Peyer's patch (tissue), 4 donors: ENCODE measurements at regions not wholly inside any gene's neighbourhood (a gene's known extent, or its start where the extent isn't known, plus 50 kb on each side); places are given as distances from the start of the nearest gene placed in this dataset.

Source experiments
- POLR2A ChIP-seq, 2 donors: fragments of 450-650 bp; IDR thresholded peaks; one replicate each; pipeline ENCODE4 v1.5.1; 2017; ENCODE audit warnings: antibody characterized with exemption in 2 of 2, mild to moderate bottlenecking in 2 of 2, moderate library complexity in 2 of 2
- TF ChIP-seq, protein P1 (sequence below), 6 experiments: fragments of 450-650 bp in 4 of 6; fragments of 200-600 bp in 2 of 6; sonication (generic) in 1 of 6; IDR thresholded peaks; one replicate each; pipeline ENCODE4 v1.5.1; 2017 to 2019; ENCODE audit warnings: antibody characterized with exemption in 6 of 6, mild to moderate bottlenecking in 3 of 6, moderate library complexity in 1 of 6

DNA sequence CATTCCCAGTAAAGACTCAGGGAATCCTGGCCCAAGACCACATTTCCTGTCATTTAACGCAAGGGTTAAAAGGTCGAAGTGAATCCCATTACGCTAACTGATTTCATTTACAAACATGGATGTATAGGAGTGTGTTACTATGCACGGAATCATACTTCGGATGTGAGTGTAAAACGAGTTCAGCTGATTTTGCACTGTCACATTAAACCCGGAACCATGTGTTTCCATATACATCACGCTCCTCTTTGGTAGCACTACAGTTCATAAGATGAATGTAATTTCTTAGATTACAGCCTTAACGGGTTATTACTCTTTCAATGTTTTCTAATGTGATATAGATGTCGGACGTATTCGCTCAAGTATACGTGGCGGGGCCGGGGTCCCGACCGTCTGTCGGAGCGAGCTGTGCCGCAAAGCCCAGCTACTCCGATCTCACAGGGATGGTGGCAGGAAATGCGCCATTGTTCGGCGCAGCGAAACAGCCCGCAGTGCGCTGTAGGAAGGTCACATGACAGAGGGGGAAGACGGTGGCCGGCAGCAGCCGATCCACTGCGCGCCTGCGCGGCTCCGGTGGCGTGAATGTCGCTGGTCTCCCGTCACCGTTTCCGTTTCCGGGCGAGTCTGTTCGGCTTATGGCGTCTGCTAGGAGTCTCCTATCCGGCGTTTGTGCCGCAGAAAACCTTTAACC, 97.3 kb downstream of the NPAP1 start:
- TF ChIP-seq POLR2A (IDR thresholded peaks at IDR 0.05) = no peak
- TF ChIP-seq, protein P1, sequence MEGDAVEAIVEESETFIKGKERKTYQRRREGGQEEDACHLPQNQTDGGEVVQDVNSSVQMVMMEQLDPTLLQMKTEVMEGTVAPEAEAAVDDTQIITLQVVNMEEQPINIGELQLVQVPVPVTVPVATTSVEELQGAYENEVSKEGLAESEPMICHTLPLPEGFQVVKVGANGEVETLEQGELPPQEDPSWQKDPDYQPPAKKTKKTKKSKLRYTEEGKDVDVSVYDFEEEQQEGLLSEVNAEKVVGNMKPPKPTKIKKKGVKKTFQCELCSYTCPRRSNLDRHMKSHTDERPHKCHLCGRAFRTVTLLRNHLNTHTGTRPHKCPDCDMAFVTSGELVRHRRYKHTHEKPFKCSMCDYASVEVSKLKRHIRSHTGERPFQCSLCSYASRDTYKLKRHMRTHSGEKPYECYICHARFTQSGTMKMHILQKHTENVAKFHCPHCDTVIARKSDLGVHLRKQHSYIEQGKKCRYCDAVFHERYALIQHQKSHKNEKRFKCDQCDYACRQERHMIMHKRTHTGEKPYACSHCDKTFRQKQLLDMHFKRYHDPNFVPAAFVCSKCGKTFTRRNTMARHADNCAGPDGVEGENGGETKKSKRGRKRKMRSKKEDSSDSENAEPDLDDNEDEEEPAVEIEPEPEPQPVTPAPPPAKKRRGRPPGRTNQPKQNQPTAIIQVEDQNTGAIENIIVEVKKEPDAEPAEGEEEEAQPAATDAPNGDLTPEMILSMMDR (IDR thresholded peaks at IDR 0.05) = no peak
